ENCODE measurements at regions not wholly inside any gene's neighbourhood (a gene's known extent, or its start where the extent isn't known, plus 50 kb on each side); places are given as distances from the start of the nearest gene placed in this dataset.

DNA sequence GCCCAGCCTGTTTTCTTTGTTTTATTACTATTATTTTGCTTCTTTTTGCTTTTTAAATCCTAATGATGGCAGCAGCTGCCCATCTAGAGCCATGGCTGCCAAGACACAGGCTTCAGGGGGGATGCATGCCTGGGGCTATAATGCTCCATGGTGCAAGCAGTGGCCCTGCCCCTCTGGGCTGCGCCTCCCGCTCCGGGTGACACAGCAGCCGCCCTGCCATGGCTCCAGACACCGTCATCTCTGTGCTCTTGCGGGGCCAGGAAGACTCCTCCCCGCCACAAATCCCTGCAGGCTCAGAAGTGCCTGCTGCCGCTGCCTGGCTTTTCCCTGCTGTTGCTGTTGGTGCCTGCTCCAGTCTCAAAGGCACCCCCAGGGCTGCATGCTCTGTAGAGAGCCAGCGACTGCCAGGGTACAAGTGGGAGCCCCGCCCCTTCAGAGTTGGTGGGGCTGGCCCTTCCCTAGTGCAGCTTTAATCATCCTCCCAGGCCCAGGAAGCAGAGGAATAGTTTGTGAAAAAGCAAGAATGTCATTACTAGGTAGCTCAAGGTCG, 581.5 kb downstream of the FGF9 start:
- no peaks in the 10 kb centered on the region for H3K9me3 ChIP-seq (ENCODE audit: low read length)
- no peaks in the 10 kb centered on the region for H3K36me3 ChIP-seq (ENCODE audit: insufficient read depth, low read length)
- H2AFZ ChIP-seq (ENCODE audit: low read depth, low read length) = no peak overlapping the region
- H3K4me3 ChIP-seq (ENCODE audit: low read length) = no peak overlapping the region
- no peaks in the 10 kb centered on the region for H3K27me3 ChIP-seq (ENCODE audit: insufficient read depth, low read length)
- no peaks in the 10 kb centered on the region for H3K4me1 ChIP-seq (ENCODE audit: insufficient read depth, low read length)

DNA sequence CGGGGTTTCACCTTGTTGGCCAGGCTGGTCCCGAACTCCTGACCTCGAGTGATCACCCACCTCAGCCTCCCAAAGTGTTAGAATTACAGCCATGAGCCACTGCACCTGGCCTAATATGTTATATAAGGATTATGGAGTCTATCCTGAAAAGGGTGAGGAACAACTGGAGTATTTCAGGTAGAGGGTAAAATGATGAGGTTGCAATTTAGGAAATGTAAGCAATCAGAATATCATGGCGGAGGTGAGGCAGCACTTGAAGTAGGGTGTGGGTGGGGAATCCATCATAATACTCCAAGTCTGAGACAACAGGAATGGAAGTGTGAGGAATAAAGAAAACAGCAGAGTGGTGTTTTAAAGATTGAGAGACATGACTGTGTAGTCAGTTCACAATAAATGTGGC, 582.2 kb downstream of the FGF9 start:
- Histone ChIP-seq H3K9me3 (ENCODE audit: low read length) (no peaks in the 10 kb centered on the region), H2AFZ (ENCODE audit: low read depth, low read length) (no peak overlapping the region), H3K4me1 (ENCODE audit: insufficient read depth, low read length) (no peaks in the 10 kb centered on the region), H3K4me3 (ENCODE audit: low read length) (no peak overlapping the region), H3K27me3 (ENCODE audit: insufficient read depth, low read length) (no peaks in the 10 kb centered on the region), H3K36me3 (ENCODE audit: insufficient read depth, low read length) (no peaks in the 10 kb centered on the region)

DNA sequence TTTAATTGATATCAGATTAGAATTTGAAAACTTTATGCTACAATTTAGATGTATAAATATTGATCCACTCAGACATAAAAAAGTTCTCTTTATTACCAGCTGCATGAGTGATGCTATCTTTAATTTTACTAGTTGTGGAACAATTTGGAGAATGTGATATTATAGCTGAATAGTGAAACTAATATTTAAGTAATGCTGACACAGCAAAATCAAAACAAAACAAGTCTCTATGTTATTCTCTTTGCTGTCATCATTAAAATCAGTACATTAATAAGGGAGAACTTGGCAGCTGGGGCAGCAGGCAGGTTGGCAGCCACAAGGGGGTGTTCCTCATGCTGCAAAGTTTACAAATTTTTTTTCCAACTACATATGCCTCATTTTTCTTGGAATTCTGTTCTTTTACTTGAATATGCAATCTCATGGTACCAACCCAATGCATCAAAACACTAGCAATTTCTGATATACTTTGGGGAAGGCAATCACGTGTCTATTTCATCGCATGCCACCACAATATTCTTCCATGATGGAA, 585.3 kb downstream of the FGF9 start:
- Histone ChIP-seq H2AFZ (ENCODE audit: low read depth, low read length) (no peak overlapping the region), H3K9me3 (ENCODE audit: low read length) (no peaks in the 10 kb centered on the region), H3K36me3 (ENCODE audit: insufficient read depth, low read length) (no peaks in the 10 kb centered on the region), H3K4me1 (ENCODE audit: insufficient read depth, low read length) (no peaks in the 10 kb centered on the region), H3K27me3 (ENCODE audit: insufficient read depth, low read length) (no peaks in the 10 kb centered on the region), H3K4me3 (ENCODE audit: low read length) (no peak overlapping the region)

DNA sequence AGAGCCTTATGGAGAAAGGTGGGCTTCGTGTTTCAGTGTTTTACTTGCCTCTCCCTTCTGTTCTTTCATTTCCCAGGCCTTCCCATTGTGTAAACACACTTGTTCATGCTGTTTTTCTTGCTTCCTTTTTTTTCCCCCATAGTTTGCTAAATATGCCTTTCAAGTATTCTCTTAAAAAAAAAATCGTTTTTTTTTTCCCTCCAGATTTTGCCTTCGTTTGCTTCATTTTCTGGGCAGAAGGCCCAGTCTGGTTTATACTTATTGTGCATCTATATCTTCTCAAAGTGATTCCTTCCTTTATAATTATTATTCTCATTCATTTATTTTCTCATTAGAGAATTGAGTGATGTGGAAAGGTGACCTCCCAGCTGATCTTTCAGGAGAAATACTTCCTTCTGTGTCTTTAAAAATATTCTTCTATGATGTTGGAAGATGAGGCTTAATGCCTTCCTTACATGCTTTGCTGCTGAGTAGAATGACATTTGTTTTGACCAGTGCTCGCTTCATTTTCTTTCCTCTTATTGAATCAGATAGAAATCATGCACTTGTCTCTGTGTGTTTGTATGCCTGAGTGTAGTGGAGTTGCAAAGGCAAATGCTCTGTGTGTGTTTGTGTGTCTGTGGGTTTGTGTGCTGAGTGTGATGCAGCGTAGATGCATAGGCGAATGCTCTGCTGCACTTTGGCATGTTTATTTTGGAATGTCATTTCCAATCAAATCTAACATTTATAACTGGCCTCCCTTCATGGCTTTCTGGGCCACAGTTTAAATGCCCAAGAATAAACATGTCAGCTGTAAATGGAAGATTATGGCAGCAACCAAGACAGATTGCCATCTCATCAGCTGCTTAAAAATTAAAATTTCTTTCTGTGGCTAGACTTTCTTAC, 591.4 kb downstream of the FGF9 start:
- Histone ChIP-seq H3K9me3 (ENCODE audit: low read length) (no peaks in the 10 kb centered on the region), H3K4me1 (ENCODE audit: insufficient read depth, low read length) (no peaks in the 10 kb centered on the region), H3K36me3 (ENCODE audit: insufficient read depth, low read length) (no peaks in the 10 kb centered on the region), H3K27me3 (ENCODE audit: insufficient read depth, low read length) (no peaks in the 10 kb centered on the region), H2AFZ (ENCODE audit: low read depth, low read length) (no peak overlapping the region), H3K4me3 (ENCODE audit: low read length) (no peak overlapping the region)

DNA sequence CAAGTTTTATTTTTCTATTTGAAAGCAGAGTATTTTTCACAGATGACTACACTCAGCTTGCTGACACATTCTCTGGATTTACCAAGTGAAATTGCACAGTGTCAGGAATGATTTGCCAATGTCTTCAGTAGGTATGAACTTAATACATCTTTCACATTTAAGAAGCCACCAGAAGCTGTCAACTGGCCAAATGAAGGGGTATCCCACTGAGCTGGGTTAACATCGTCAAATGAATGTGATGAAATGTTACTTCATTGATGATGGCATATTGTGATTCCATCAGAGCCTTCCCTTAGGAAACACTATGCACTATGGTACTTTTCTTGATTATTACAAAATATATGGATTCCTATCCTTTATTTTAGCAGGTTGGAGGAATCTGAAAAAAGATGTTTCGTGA, 592.3 kb downstream of the FGF9 start:
- no peaks in the 10 kb centered on the region for H3K4me1 ChIP-seq (ENCODE audit: insufficient read depth, low read length)
- no peaks in the 10 kb centered on the region for H3K36me3 ChIP-seq (ENCODE audit: insufficient read depth, low read length)
- no peak overlapping the region for H3K4me3 ChIP-seq (ENCODE audit: low read length)
- H3K9me3 ChIP-seq (ENCODE audit: low read length) = no peaks in the 10 kb centered on the region
- no peaks in the 10 kb centered on the region for H3K27me3 ChIP-seq (ENCODE audit: insufficient read depth, low read length)
- H2AFZ ChIP-seq (ENCODE audit: low read depth, low read length) = no peak overlapping the region

DNA sequence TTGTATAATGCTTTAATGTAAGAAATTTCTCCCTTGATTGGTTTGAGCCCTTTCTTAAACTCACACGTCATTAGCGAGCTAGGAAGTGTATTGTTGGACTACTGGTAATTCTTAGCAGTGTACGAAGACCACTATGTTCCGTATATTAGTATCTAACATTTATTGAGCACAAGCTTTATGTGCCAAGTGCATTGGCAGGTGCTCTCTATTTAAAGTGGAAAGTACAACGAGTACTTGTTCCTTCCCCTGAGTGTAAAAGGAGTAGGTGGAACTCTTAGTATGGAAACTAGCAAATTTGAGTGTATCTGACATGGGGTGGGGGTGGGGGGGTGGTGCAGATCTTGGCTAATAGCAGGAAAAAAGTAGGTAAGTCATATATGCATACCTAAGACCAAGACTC, 594.7 kb downstream of the FGF9 start:
- Histone ChIP-seq H3K4me1 (ENCODE audit: insufficient read depth, low read length) (no peaks in the 10 kb centered on the region), H3K36me3 (ENCODE audit: insufficient read depth, low read length) (no peaks in the 10 kb centered on the region), H3K4me3 (ENCODE audit: low read length) (no peak overlapping the region), H3K9me3 (ENCODE audit: low read length) (no peaks in the 10 kb centered on the region), H2AFZ (ENCODE audit: low read depth, low read length) (no peak overlapping the region), H3K27me3 (ENCODE audit: insufficient read depth, low read length) (no peaks in the 10 kb centered on the region)

DNA sequence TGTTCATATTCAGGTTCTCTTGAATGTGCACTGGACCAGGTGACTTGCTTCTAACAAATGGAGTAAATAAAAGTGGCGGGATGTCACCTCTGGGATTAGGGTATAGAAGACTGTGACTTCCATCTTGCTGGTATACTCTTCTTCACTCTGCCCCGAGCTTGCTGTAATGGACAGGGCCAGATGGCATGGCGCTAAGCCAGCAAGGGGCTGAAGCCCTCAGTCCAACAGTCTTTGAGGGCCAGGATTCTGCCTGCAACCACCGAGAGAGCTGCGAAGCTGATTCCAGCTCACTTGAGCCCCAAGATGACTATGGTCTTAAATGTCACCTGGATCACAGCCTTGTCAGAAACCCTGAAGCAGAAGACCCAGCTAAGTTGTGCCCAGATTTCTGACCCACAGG, 600.0 kb downstream of the FGF9 start:
- Histone ChIP-seq H2AFZ (ENCODE audit: low read depth, low read length) (no peak overlapping the region), H3K27me3 (ENCODE audit: insufficient read depth, low read length) (no peaks in the 10 kb centered on the region), H3K4me3 (ENCODE audit: low read length) (no peak overlapping the region), H3K36me3 (ENCODE audit: insufficient read depth, low read length) (no peaks in the 10 kb centered on the region), H3K4me1 (ENCODE audit: insufficient read depth, low read length) (no peaks in the 10 kb centered on the region), H3K9me3 (ENCODE audit: low read length) (no peaks in the 10 kb centered on the region)

DNA sequence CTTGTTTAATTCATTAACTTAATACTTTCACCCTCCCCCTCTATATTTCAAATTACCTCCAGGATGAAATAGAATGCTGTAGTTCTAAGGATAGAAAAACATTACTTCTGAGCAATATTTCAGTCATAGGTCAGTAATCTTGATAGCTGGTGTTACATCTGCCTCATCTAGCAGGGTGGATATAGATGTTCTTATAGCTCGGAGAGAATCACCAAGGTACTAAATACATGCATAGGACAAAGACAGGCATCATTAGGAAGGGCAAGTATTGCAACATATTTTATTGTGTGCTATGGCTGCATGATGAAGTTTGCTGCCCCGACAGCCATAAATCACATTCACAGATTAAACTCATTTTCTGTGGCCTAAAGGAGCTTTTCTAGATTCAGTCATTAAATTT, 601.0 kb downstream of the FGF9 start:
- no peak overlapping the region for H2AFZ ChIP-seq (ENCODE audit: low read depth, low read length)
- H3K9me3 ChIP-seq (ENCODE audit: low read length) = no peaks in the 10 kb centered on the region
- H3K4me3 ChIP-seq (ENCODE audit: low read length) = no peak overlapping the region

DNA sequence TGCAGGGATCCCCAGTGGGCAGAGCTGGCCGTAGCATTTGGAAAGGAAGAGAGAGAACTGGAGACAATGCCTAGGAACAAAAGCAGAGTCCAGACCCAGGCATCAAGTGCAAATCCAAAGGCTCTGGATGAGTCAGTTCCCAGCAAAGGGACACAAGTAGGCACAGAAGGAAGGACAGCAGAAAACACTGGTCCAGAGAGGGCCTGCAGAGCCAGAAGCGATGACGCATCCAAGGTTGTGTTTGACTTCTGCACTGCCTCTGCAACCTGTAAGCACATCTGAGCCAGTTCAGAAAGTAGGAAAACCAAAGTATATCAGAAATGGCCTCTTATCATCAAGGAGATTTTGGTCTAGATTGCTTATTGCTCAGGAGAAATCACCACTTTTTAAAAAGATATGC, 604.5 kb downstream of the FGF9 start:
- H2AFZ ChIP-seq (ENCODE audit: low read depth, low read length) = no peak overlapping the region
- H3K4me3 ChIP-seq (ENCODE audit: low read length) = no peak overlapping the region
- H3K9me3 ChIP-seq (ENCODE audit: low read length) = no peaks in the 10 kb centered on the region
- no peaks in the 10 kb centered on the region for H3K36me3 ChIP-seq (ENCODE audit: insufficient read depth, low read length)
- no peaks in the 10 kb centered on the region for H3K27me3 ChIP-seq (ENCODE audit: insufficient read depth, low read length)
- H3K4me1 ChIP-seq (ENCODE audit: insufficient read depth, low read length) = no peaks in the 10 kb centered on the region

More for the DNA sequence above, 601.0 kb downstream of the FGF9 start:
- Histone ChIP-seq H3K36me3 (ENCODE audit: insufficient read depth, low read length) (no peaks in the 10 kb centered on the region), H3K27me3 (ENCODE audit: insufficient read depth, low read length) (no peaks in the 10 kb centered on the region), H3K4me1 (ENCODE audit: insufficient read depth, low read length) (no peaks in the 10 kb centered on the region)

DNA sequence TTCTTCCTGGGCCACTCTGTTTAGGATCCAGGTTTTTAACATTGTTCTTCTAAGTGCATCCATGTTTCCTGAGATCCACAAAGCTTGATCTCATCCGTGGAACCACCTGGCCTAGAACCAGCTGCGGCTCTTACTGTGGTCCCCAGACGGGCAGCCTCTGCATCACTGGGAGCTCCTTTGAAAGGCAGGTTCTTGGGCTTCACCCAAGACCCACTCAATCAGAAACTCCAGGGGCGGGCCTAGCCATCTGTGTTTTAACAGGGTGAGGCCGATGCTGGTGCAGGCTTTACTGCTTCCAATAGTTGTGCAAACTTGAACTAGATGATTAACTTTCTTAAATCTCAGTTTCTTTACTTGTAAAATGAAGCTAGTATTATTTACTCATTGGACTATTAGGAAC, 605.7 kb downstream of the FGF9 start:
- Histone ChIP-seq H2AFZ (ENCODE audit: low read depth, low read length) (no peak overlapping the region), H3K9me3 (ENCODE audit: low read length) (no peaks in the 10 kb centered on the region), H3K4me3 (ENCODE audit: low read length) (no peak overlapping the region), H3K27me3 (ENCODE audit: insufficient read depth, low read length) (no peaks in the 10 kb centered on the region), H3K36me3 (ENCODE audit: insufficient read depth, low read length) (no peaks in the 10 kb centered on the region), H3K4me1 (ENCODE audit: insufficient read depth, low read length) (no peaks in the 10 kb centered on the region)

DNA sequence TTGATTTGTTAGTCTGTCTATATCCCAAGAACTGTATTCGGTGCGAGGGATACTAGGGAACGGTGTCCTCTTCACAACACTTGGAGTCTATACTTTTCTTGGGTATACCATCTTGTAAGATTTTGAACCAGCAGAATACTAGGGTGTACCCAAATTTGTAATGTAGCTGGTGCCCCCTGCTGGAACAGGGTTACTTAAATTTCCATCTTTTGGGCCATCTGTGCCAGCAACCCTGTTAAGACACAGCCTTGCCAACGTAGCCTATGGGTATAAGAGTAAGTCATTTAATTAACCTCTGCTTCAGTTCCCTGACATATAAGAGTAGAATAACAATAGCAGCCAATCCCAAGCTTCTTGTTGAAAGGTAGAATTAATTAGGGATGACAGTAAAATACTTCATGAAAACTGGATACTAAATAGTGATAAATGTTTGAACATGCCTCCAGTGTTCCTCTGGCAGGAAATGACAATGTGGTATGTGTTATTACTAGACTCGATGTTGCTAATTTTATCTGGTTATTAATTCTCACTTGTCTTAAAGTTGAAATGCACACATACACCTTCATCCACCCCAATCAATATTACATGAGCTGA, 607.6 kb downstream of the FGF9 start:
- Histone ChIP-seq H3K36me3 (ENCODE audit: insufficient read depth, low read length) (no peaks in the 10 kb centered on the region), H3K4me1 (ENCODE audit: insufficient read depth, low read length) (no peaks in the 10 kb centered on the region), H3K9me3 (ENCODE audit: low read length) (no peaks in the 10 kb centered on the region), H3K4me3 (ENCODE audit: low read length) (no peak overlapping the region), H2AFZ (ENCODE audit: low read depth, low read length) (no peak overlapping the region), H3K27me3 (ENCODE audit: insufficient read depth, low read length) (no peaks in the 10 kb centered on the region)

DNA sequence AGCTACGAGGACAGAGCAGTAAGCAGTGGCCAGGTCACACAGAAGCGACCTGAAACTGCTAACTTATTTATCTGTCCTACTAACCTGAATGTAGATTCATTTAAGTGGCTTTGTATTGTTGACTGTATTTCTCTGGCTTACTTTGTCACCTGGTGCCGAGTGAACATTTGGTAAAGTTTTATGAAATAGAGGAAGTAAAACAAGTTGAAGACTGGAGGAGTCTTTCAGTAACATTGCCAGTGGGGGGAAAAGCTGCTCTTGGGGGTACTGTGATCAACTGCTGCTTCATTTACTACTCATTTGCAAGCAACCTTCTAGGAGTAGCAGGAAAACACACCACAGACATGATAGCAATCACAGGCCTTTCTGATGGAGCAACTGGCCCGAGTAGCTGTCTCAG, 615.0 kb downstream of the FGF9 start:
- H3K4me1 ChIP-seq (ENCODE audit: insufficient read depth, low read length) = no peaks in the 10 kb centered on the region
- H3K9me3 ChIP-seq (ENCODE audit: low read length) = no peaks in the 10 kb centered on the region
- H3K36me3 ChIP-seq (ENCODE audit: insufficient read depth, low read length) = no peaks in the 10 kb centered on the region

DNA sequence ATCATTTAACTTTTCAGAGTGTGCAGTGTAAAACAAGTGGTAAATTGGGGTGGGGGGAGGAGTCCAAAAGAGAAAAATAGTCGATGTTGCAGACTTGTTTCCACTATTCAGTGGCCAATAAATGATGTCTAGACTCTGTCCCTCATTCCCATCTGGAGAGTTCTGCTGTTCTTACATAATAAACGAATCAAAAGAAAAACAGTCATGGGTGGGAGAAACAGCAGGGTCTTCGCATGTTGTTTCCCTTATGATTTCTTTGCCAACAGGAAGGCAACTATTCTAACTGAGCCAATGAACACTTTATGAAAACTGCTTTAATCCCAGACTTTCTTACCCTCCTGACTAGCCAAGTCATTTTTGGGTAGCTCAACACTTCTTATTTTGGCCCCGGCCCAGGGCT, 615.5 kb downstream of the FGF9 start:
- Histone ChIP-seq H3K27me3 (ENCODE audit: insufficient read depth, low read length) (no peaks in the 10 kb centered on the region), H2AFZ (ENCODE audit: low read depth, low read length) (no peak overlapping the region), H3K36me3 (ENCODE audit: insufficient read depth, low read length) (no peaks in the 10 kb centered on the region), H3K4me3 (ENCODE audit: low read length) (no peak overlapping the region), H3K9me3 (ENCODE audit: low read length) (no peaks in the 10 kb centered on the region), H3K4me1 (ENCODE audit: insufficient read depth, low read length) (no peaks in the 10 kb centered on the region)

More for the DNA sequence above, 615.0 kb downstream of the FGF9 start:
- Histone ChIP-seq H3K27me3 (ENCODE audit: insufficient read depth, low read length) (no peaks in the 10 kb centered on the region), H3K4me3 (ENCODE audit: low read length) (no peak overlapping the region), H2AFZ (ENCODE audit: low read depth, low read length) (no peak overlapping the region)

Measured in neuron (in vitro differentiated cells).